HepG2 (cell line): ENCODE measurements at regions not wholly inside any gene's neighbourhood (a gene's known extent, or its start where the extent isn't known, plus 50 kb on each side); places are given as distances from the start of the nearest gene placed in this dataset.

Experiments
- ATAC-seq: fragments of 200-7000 bp; cut with Tn5 transposase; 3 replicates; pipeline ENCODE4 v1.9.1; 2020; ENCODE audit warnings: mild to moderate bottlenecking, moderate library complexity
- BruUV-seq: library from RNA; stranded (reverse); fragments of 400-500 nt; replicated peaks from 2 replicates; lab custom pipeline; 2021; lab: Mats Ljungman, UMichigan
- CTCF ChIA-PET: fragments of 300-600 bp; formaldehyde crosslinking; extraction: SDS; loops from one replicate; lab custom pipeline; 2021; ENCODE audit warnings: low total read pairs, inconsistent platforms, low intra/inter-chr PET ratio; lab: Yijun Ruan, JAX
- POLR2A ChIA-PET: fragments of 350-600 bp; sonication (Branson Sonifier 250); formaldehyde crosslinking; loops from one replicate; lab custom pipeline; 2020; ENCODE audit warnings: antibody characterized with exemption, inconsistent platforms; lab: Yijun Ruan, JAX
- DNase-seq: peaks from one replicate; pipeline ENCODE4 v3.0.0-alpha.2; 2015; ENCODE audit warnings: low spot score
- FAIRE-seq: peaks from 3 replicates; lab custom pipeline; 2011; peaks lifted over from hg19 to GRCh38; lab: Jason Lieb, UNC
- H2AFZ ChIP-seq: one replicate; pipeline ENCODE4 v1.6.1; 2011; ENCODE audit warnings: low read length, inconsistent platforms
- H3K27ac ChIP-seq: fragments of 300-600 bp; 3 replicates; pipeline ENCODE4 v1.8.0; 2011; ENCODE audit warnings: mixed run types, mild to moderate bottlenecking, mixed read lengths, low read length, inconsistent platforms; ENCODE audit not compliant: insufficient read depth; ENCODE audit errors: extremely low read length
- H3K27me3 ChIP-seq, 2 experiments: fragments of 200-600 bp in 1 of 2; 2 replicates in 1 of 2; 3 replicates in 1 of 2; pipeline versions ENCODE4 v1.6.0 to v1.8.0; 2011; ENCODE audit warnings: low read length in 2 of 2, mild to moderate bottlenecking in 2 of 2, moderate library complexity in 2 of 2, inconsistent platforms in 1 of 2; ENCODE audit not compliant: insufficient read depth in 2 of 2, control insufficient read depth in 1 of 2
- H3K36me3 ChIP-seq, 2 experiments: fragments of 200-600 bp in 1 of 2; replicated peaks in 1 of 2; 2 replicates in 1 of 2; 3 replicates in 1 of 2; pipeline versions ENCODE4 v1.5.1 to v1.8.0; 2011; ENCODE audit warnings: low read length in 2 of 2, inconsistent platforms in 1 of 2; ENCODE audit not compliant: insufficient read depth in 2 of 2, control insufficient read depth in 1 of 2
- H3K4me1 ChIP-seq: 2 replicates; pipeline ENCODE4 v1.5.1; 2012; ENCODE audit warnings: low read length, inconsistent platforms; ENCODE audit not compliant: insufficient read depth
- H3K4me2 ChIP-seq: 2 replicates; pipeline ENCODE4 v1.6.0; 2011; ENCODE audit warnings: low read depth, low read length, inconsistent platforms
- H3K4me3 ChIP-seq, 3 experiments: fragments of 200-600 bp in 1 of 3; sonication (generic), shearing (Covaris generic) in 1 of 3; replicated peaks in 1 of 3; 2 replicates each; pipeline ENCODE4 v1.5.1; 2011 to 2016; ENCODE audit warnings: low read length in 3 of 3, inconsistent platforms in 2 of 3, low read depth in 2 of 3, mild to moderate bottlenecking in 2 of 3, control low read depth in 1 of 3, mixed read lengths in 1 of 3; ENCODE audit not compliant: insufficient read depth in 1 of 3
- H3K79me2 ChIP-seq: one replicate; pipeline ENCODE4 v1.6.1; 2011; ENCODE audit warnings: low read length, inconsistent platforms; ENCODE audit not compliant: insufficient read depth
- H3K9ac ChIP-seq: 2 replicates; pipeline ENCODE4 v1.6.0; 2011; ENCODE audit warnings: mild to moderate bottlenecking, low read depth, low read length, inconsistent platforms; ENCODE audit not compliant: insufficient read depth
- H3K9me3 ChIP-seq: 2 replicates; pipeline ENCODE4 v1.5.1; 2012; ENCODE audit warnings: mild to moderate bottlenecking, low read length
- H4K20me1 ChIP-seq: 2 replicates; pipeline ENCODE4 v1.6.0; 2011; ENCODE audit warnings: inconsistent platforms, mild to moderate bottlenecking, low read length, moderate library complexity; ENCODE audit not compliant: insufficient read depth
- ARID3A ChIP-seq: IDR thresholded peaks from 2 replicates; pipeline ENCODE4 v1.6.1; 2012; ENCODE audit warnings: low read depth, low read length, improper control_type of control experiment
- ARNT ChIP-seq: fragments of 450-650 bp; IDR thresholded peaks from 2 replicates; pipeline ENCODE4 v1.6.1; 2017
- ARNTL ChIP-seq: sonication (generic); formaldehyde crosslinking; IDR thresholded peaks from 2 replicates; pipeline ENCODE4 v1.4.0; 2020; ENCODE audit warnings: mild to moderate bottlenecking, missing genetic modification reagents
- ATAD3A ChIP-seq: sonication (generic); formaldehyde crosslinking; IDR thresholded peaks from 2 replicates; pipeline ENCODE4 v1.4.0; 2020; ENCODE audit warnings: missing genetic modification reagents
- CENPBD1 ChIP-seq: sonication (generic); formaldehyde crosslinking; IDR thresholded peaks from 2 replicates; pipeline ENCODE4 v1.8.0; 2022; ENCODE audit warnings: missing genetic modification reagents, low read depth, mild to moderate bottlenecking, borderline replicate concordance
- HNF4G ChIP-seq, 2 experiments: sonication (generic) in 1 of 2; formaldehyde crosslinking in 1 of 2; IDR thresholded peaks; 2 replicates each; pipeline versions ENCODE4 v1.4.0 to v1.6.1; 2011 to 2020; ENCODE audit warnings: borderline replicate concordance in 2 of 2, low read depth in 2 of 2, mild to moderate bottlenecking in 2 of 2, low read length in 1 of 2, missing genetic modification reagents in 1 of 2, moderate library complexity in 1 of 2
- KLF16 ChIP-seq, 2 experiments: sonication (generic) in 1 of 2; formaldehyde crosslinking in 1 of 2; IDR thresholded peaks; 2 replicates each; pipeline versions ENCODE4 v1.6.1 to v1.8.0; 2016 to 2023; ENCODE audit warnings: missing genetic modification reagents in 2 of 2, missing compliant biosample characterization in 1 of 2
- MATR3 ChIP-seq: sonication (generic); formaldehyde crosslinking; IDR thresholded peaks from 2 replicates; pipeline ENCODE4 v1.4.0; 2020; ENCODE audit warnings: missing genetic modification reagents
- MIXL1 ChIP-seq: IDR thresholded peaks from 2 replicates; pipeline ENCODE4 v1.6.1; 2016
- PHF20 ChIP-seq: sonication (generic); formaldehyde crosslinking; IDR thresholded peaks from 2 replicates; pipeline ENCODE4 v1.5.0; 2020; ENCODE audit warnings: mild to moderate bottlenecking, missing genetic modification reagents
- POLR2G ChIP-seq: fragments of 200-400 bp; formaldehyde crosslinking; IDR thresholded peaks from 2 replicates; pipeline ENCODE4 v1.6.1; 2018; ENCODE audit warnings: mild to moderate bottlenecking, low read depth, low read length, moderate library complexity
- RNF2 ChIP-seq: fragments of 450-650 bp; conservative IDR thresholded peaks from 2 replicates; pipeline ENCODE4 v1.6.1; 2016; ENCODE audit warnings: low read depth
- ZFP36L1 ChIP-seq: sonication (generic); formaldehyde crosslinking; IDR thresholded peaks from 2 replicates; pipeline ENCODE4 v1.8.0; 2022; ENCODE audit warnings: mild to moderate bottlenecking, missing genetic modification reagents, moderate library complexity
- WGBS: methylation state at CpG from one replicate; pipeline ENCODE4 v1.1.6; 2017; ENCODE audit warnings: low lambda C conversion rate; 5-methylcytosine and 5-hydroxymethylcytosine counted together
- in situ Hi-C: cut with HindIII; loops from 2 replicates; pipeline ENCODE4 v1.10.0; 2017; ENCODE audit warnings: low pct_unique_long_range_greater_than_20kb; ENCODE audit not compliant: extremely low pct_ligation_motif_present
- intact Hi-C: fragments of 100-400 bp; cut with micrococcal nuclease; formaldehyde crosslinking; loops from one replicate; pipeline ENCODE4 v1.10.0; 2022; ENCODE audit not compliant: unreplicated experiment
- TF ChIP-seq, protein P1 (sequence below): fragments of 450-650 bp; IDR thresholded peaks from 2 replicates; pipeline ENCODE4 v1.6.1; 2016
- TF ChIP-seq, protein P2 (sequence below): sonication (generic); formaldehyde crosslinking; conservative IDR thresholded peaks from 2 replicates; pipeline ENCODE4 v1.4.0; 2020; ENCODE audit warnings: mild to moderate bottlenecking, missing genetic modification reagents, moderate library complexity

- DNase-seq (no peak), FAIRE-seq (no peak), ATAC-seq (no peak)
- Histone ChIP-seq H3K4me2 (no peak overlapping the region), H3K9me3 (no peaks in the 10 kb centered on the region), H4K20me1 (no peaks in the 10 kb centered on the region), H3K79me2 (no peaks in the 10 kb centered on the region), H3K4me3 (no peak overlapping the region), H3K4me1 (no peaks in the 10 kb centered on the region), H3K36me3 (no peaks in the 10 kb centered on the region), H2AFZ (no peak overlapping the region), H3K9ac (no peak overlapping the region), H3K27me3 (no peaks in the 10 kb centered on the region; a peak in 1 of 5 replicates), H3K27ac (no peak overlapping the region)
- intact Hi-C loops (no loop called here), in situ Hi-C loops (no loop called here)
- TF ChIP-seq ARID3A (no peak), ATAD3A (CRISPR knock-in tag) (no peak), MIXL1 (CRISPR knock-in tag) (no peak), CENPBD1 (CRISPR knock-in tag) (no peak), ZFP36L1 (CRISPR knock-in tag) (no peak), MATR3 (CRISPR knock-in tag) (no peak), PHF20 (CRISPR knock-in tag) (no peak), ARNT (no peak), RNF2 (no peak), ARNTL (no peak), HNF4G (IDR thresholded peaks at IDR 0.05; ENCODE audit: borderline replicate concordance, low read depth, low read length) (no peak), HNF4G (CRISPR knock-in tag; IDR thresholded peaks at IDR 0.05; ENCODE audit: borderline replicate concordance, low read depth) (no peak), POLR2G (no peak), KLF16 (CRISPR knock-in tag; IDR thresholded peaks at IDR 0.05) (no peak)
- TF ChIP-seq, protein P1, sequence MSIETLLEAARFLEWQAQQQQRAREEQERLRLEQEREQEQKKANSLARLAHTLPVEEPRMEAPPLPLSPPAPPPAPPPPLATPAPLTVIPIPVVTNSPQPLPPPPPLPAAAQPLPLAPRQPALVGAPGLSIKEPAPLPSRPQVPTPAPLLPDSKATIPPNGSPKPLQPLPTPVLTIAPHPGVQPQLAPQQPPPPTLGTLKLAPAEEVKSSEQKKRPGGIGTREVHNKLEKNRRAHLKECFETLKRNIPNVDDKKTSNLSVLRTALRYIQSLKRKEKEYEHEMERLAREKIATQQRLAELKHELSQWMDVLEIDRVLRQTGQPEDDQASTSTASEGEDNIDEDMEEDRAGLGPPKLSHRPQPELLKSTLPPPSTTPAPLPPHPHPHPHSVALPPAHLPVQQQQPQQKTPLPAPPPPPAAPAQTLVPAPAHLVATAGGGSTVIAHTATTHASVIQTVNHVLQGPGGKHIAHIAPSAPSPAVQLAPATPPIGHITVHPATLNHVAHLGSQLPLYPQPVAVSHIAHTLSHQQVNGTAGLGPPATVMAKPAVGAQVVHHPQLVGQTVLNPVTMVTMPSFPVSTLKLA = no peak
- TF ChIP-seq, protein P2, sequence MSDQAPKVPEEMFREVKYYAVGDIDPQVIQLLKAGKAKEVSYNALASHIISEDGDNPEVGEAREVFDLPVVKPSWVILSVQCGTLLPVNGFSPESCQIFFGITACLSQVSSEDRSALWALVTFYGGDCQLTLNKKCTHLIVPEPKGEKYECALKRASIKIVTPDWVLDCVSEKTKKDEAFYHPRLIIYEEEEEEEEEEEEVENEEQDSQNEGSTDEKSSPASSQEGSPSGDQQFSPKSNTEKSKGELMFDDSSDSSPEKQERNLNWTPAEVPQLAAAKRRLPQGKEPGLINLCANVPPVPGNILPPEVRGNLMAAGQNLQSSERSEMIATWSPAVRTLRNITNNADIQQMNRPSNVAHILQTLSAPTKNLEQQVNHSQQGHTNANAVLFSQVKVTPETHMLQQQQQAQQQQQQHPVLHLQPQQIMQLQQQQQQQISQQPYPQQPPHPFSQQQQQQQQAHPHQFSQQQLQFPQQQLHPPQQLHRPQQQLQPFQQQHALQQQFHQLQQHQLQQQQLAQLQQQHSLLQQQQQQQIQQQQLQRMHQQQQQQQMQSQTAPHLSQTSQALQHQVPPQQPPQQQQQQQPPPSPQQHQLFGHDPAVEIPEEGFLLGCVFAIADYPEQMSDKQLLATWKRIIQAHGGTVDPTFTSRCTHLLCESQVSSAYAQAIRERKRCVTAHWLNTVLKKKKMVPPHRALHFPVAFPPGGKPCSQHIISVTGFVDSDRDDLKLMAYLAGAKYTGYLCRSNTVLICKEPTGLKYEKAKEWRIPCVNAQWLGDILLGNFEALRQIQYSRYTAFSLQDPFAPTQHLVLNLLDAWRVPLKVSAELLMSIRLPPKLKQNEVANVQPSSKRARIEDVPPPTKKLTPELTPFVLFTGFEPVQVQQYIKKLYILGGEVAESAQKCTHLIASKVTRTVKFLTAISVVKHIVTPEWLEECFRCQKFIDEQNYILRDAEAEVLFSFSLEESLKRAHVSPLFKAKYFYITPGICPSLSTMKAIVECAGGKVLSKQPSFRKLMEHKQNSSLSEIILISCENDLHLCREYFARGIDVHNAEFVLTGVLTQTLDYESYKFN (CRISPR knock-in tag) = no peak
- ChIA-PET CTCF (no interaction called here), POLR2A (no interaction called here)
- 30% methylated on average over 1 of the region's 1 CpG for WGBS
- no TSS peak for BruUV-seq
Observed at GRCh38 chr11:95307286-95307685, 76.3 kb upstream of the SESN3 start.
